MCF 10A (cell line): ENCODE measurements at regions not wholly inside any gene's neighbourhood (a gene's known extent, or its start where the extent isn't known, plus 50 kb on each side); places are given as distances from the start of the nearest gene placed in this dataset.

ENCODE experiments used
- BruUV-seq: library from RNA; stranded (reverse); fragments of 400-500 nt; replicated peaks from 2 replicates; lab custom pipeline; 2021; lab: Mats Ljungman, UMichigan
- CTCF ChIA-PET: fragments of 300-600 bp; sonication (Branson Sonifier 250); formaldehyde crosslinking; extraction: SDS; loops from one replicate; lab custom pipeline; 2021; ENCODE audit warnings: antibody characterized with exemption, inconsistent platforms; lab: Yijun Ruan, JAX
- POLR2A ChIA-PET: fragments of 300-600, 350-650 bp; sonication (Branson Sonifier 250); formaldehyde crosslinking; extraction: SDS; loops from one replicate; lab custom pipeline; 2020; ENCODE audit warnings: antibody characterized with exemption, inconsistent platforms; lab: Yijun Ruan, JAX
- DNase-seq: peaks from one replicate; pipeline ENCODE4 v3.0.0-alpha.2; 2018; ENCODE audit not compliant: unreplicated experiment
- H3K27ac Mint-ChIP-seq: one replicate; pipeline ENCODE4 v1.8.0; 2022; ENCODE audit warnings: mild to moderate bottlenecking, low read depth, mixed read lengths; ENCODE audit not compliant: unreplicated experiment
- H3K27me3 Mint-ChIP-seq: one replicate; pipeline ENCODE4 v1.8.0; 2022; ENCODE audit warnings: mixed read lengths; ENCODE audit not compliant: insufficient read depth, unreplicated experiment
- H3K36me3 Mint-ChIP-seq: one replicate; pipeline ENCODE4 v1.8.0; 2022; ENCODE audit warnings: mild to moderate bottlenecking, moderate library complexity, mixed read lengths; ENCODE audit not compliant: insufficient read depth, unreplicated experiment
- H3K4me1 Mint-ChIP-seq: one replicate; pipeline ENCODE4 v1.8.0; 2022; ENCODE audit warnings: mixed read lengths; ENCODE audit not compliant: insufficient read depth, unreplicated experiment
- H3K4me3 Mint-ChIP-seq: one replicate; pipeline ENCODE4 v1.8.0; 2022; ENCODE audit warnings: mild to moderate bottlenecking, moderate library complexity, mixed read lengths; ENCODE audit not compliant: unreplicated experiment
- H3K9me3 Mint-ChIP-seq: one replicate; pipeline ENCODE4 v1.8.0; 2022; ENCODE audit warnings: mixed read lengths; ENCODE audit not compliant: unreplicated experiment
- CTCF ChIP-seq: fragments of 200-600 bp; IDR thresholded peaks from one replicate; pipeline ENCODE4 v1.8.0; 2022; ENCODE audit warnings: antibody characterized with exemption, mild to moderate bottlenecking; ENCODE audit not compliant: unreplicated experiment
- intact Hi-C: fragments of 100-400 bp; cut with micrococcal nuclease; formaldehyde crosslinking; loops from 2 replicates; pipeline ENCODE4 v1.14.1; 2022

- Mint-ChIP-seq H3K27ac (no peak overlapping the region), H3K36me3 (no peaks in the 10 kb centered on the region), H3K27me3 (no peaks in the 10 kb centered on the region), H3K4me3 (no peak overlapping the region), H3K4me1 (peaks cover 6% of the 10 kb centered on the region), H3K9me3 (no peaks in the 10 kb centered on the region)
- no TSS peak for BruUV-seq
- ChIA-PET POLR2A (no interaction called here), CTCF (no interaction called here)
- no peak for TF ChIP-seq CTCF
- no peak for DNase-seq
- intact Hi-C loops: no loop called here
Observed at GRCh38 chr15:93705753-93706455, 525.5 kb upstream of the MCTP2 start.

- intact Hi-C loops: no loop called here
- DNase-seq: no peak
- ChIA-PET CTCF (no interaction called here), POLR2A (interaction anchor here (0.5 to 0.6 kb wide), 2 partner anchors 12 to 102 kb away, joined by 3 to 4 read pairs; no protein-coding TSS in a partner anchor)
- no peaks in the 10 kb centered on the region for H3K36me3 Mint-ChIP-seq
- no peak overlapping the region for H3K4me3 Mint-ChIP-seq
- TF ChIP-seq CTCF: no peak
- no peak overlapping the region for H3K27ac Mint-ChIP-seq
- peaks cover 6% of the 10 kb centered on the region for H3K4me1 Mint-ChIP-seq
- no TSS peak for BruUV-seq
- no peaks in the 10 kb centered on the region for H3K27me3 Mint-ChIP-seq
- H3K9me3 Mint-ChIP-seq: no peaks in the 10 kb centered on the region
Observed at GRCh38 chr15:93703092-93703739, 528.1 kb upstream of the MCTP2 start.

- TF ChIP-seq CTCF: no peak
- BruUV-seq: no TSS peak
- CTCF ChIA-PET: no interaction called here
- DNase-seq: no peak
- Mint-ChIP-seq H3K27ac (no peak overlapping the region), H3K36me3 (no peaks in the 10 kb centered on the region), H3K9me3 (peaks cover 23% of the 10 kb centered on the region), H3K4me3 (no peak overlapping the region), H3K27me3 (no peaks in the 10 kb centered on the region), H3K4me1 (peaks cover 6% of the 10 kb centered on the region)
- POLR2A ChIA-PET: no interaction called here
- intact Hi-C loops: no loop called here
Observed at GRCh38 chr15:93700051-93700450, 531.3 kb upstream of the MCTP2 start.

- H3K27me3 Mint-ChIP-seq: no peaks in the 10 kb centered on the region
- H3K4me3 Mint-ChIP-seq: no peak overlapping the region
- BruUV-seq: no TSS peak
- H3K9me3 Mint-ChIP-seq: peaks cover 23% of the 10 kb centered on the region
- intact Hi-C loops: no loop called here
- POLR2A ChIA-PET: no interaction called here
- no peaks in the 10 kb centered on the region for H3K4me1 Mint-ChIP-seq
- CTCF ChIA-PET: no interaction called here
- H3K36me3 Mint-ChIP-seq: no peaks in the 10 kb centered on the region
- H3K27ac Mint-ChIP-seq: no peak overlapping the region
- no peak for TF ChIP-seq CTCF
- no peak for DNase-seq
Observed at GRCh38 chr15:93694033-93694432, 537.3 kb upstream of the MCTP2 start.
